ENCODE measurements at regions not wholly inside any gene's neighbourhood (a gene's known extent, or its start where the extent isn't known, plus 50 kb on each side); places are given as distances from the start of the nearest gene placed in this dataset.

DNA sequence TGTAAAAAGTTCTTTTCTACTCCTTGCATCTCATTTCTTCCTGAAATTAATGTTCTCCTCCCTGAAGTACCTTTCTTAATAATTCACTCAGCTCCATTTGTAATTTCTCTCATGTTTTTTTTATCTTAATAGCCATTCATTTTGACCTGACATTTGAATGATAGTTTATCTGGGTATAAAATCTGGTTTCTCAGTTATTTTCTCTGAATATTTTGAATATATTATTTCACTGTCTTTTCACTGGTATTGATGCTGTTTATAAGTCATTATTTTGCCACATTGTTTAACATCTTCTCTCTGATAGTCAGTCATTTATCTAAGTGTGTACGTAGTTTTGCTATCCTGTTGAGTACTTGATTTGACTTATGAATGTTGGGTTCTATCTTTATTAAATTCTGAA, 68.8 kb upstream of the ARHGAP18 start:
- no peak for DNase-seq (ENCODE audit: extremely low read depth, low read depth, low spot score)

DNA sequence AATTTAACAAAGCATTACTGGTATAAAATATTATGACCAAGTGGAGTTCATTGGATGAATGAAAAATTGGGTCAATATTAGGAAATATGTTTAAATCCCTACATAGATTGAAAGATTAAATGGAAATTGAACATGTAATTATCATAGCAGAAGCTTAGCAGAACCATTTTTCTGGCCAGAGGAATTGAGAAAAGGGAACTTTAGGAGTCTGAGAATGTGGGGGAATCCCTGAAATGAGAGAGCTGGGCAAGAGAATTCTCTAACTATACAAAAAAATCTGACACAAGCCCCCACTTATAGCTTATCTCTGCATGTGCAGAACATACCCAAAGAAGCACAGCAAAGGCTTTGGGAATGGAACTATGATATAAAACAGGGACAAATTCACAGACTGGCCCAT, 67.4 kb upstream of the ARHGAP18 start:
- no peak for DNase-seq (ENCODE audit: extremely low read depth, low read depth, low spot score)

DNA sequence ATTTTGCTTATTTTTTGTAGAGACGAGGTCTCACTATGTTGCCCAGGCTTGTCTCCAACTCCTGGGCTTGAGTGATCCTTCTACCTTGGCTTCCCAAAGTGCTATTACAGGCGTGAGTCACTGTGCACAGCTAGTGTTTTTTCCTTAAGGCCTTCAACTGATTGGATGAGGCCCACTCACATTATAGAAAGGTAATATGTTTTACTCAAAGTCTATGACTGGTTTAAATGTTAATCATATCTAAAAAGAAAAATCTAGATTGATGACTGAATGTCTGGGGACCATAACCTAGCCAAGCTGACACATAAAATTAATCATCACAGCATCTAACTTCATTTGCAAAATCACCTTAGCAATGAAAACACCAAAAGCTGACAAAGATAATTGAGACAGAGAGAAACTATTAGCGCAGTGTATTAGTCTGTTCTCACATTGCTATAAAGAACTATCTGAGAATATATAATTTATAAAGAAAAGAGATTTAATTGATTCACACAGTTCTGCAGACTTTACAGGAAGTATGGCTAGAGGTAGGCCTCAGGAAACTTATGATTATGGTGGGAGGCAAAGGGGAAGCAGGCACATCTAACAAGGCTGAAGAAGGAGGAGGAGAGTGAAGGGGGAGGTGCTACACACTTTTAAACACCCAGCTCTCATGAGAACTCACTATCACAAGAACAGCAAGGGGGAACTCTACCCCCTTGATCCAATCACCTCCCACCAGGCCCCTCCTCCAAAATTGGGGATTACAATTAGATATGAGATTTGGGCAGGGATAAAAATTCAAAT, 66.8 kb upstream of the ARHGAP18 start:
- no peak for DNase-seq (ENCODE audit: extremely low read depth, low read depth, low spot score)

DNA sequence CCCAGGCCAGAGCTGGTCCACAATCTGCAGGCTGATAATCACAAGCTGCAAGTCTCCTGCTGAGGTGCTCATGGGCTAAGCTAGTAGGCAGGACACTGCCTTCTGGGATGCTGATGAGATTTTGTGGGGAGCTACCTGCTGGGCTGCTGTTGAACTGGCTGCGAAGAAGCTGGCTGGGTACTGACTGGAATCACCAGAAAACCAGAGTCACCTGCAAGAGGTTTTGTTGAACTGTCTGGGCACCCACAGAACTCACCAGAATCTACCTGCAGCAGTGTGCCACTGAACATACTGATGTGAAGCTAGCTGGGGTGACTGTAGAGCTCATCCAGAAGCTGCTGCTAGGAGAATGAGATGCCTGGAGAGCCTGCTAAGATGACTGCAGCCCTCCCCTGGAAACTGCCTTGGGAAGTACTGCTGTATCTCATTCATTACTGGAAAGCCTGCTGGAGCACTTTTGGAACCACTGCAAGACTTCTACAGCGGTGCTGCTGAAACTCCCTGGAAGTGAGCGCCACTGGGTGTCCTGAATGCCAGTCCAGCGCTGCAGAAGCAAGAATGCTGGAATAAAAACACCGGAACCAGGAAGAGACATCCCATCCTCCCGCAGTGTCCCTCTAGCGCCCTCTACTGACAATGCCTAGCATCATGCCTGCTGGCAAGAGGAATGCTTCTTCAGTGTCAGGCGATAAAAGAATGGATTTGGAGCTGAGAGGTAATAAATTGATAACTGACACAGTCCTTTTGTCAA, 64.9 kb upstream of the ARHGAP18 start:
- DNase-seq (ENCODE audit: extremely low read depth, low read depth, low spot score) = peak; percentile 51

DNA sequence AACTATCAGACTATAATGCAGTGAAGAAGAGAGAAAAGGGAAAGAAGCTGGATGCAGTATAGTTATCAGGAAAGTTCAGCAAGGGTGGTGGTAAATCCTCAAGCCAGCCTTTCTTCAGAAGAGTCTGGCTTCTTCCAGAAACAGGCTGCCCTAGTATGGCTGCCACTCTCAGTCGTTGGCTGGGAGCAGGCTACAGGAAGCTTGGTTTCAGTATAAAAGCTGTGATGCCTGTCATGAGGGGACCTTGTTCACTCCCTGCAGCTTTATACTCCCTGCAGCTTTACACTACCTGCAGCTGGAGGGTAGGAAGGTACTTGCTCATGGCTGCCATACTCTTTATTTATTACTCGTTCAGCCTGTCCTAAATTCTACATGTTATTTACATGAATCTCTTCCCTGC, 63.3 kb upstream of the ARHGAP18 start:
- no peak for DNase-seq (ENCODE audit: extremely low read depth, low read depth, low spot score)

DNA sequence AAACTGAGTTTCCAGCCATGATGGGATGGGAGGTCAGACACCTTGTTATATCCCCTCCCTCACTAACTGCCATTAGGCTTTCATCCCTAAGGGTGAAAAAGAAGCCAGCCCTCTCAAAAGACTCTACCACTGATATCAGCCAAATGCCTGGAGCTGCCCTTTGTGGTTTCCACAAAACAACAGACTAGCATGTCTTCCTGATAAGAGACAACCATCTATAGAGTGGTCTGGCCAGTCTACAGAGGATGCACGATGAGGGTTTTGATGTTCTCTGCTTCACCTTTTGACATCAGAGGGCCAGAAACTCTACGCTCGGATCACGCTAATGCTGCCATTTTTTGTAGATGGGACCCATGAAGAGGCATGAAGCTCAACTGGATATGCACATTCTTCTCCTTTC, 61.7 kb upstream of the ARHGAP18 start:
- DNase-seq (ENCODE audit: extremely low read depth, low read depth, low spot score) = no peak

DNA sequence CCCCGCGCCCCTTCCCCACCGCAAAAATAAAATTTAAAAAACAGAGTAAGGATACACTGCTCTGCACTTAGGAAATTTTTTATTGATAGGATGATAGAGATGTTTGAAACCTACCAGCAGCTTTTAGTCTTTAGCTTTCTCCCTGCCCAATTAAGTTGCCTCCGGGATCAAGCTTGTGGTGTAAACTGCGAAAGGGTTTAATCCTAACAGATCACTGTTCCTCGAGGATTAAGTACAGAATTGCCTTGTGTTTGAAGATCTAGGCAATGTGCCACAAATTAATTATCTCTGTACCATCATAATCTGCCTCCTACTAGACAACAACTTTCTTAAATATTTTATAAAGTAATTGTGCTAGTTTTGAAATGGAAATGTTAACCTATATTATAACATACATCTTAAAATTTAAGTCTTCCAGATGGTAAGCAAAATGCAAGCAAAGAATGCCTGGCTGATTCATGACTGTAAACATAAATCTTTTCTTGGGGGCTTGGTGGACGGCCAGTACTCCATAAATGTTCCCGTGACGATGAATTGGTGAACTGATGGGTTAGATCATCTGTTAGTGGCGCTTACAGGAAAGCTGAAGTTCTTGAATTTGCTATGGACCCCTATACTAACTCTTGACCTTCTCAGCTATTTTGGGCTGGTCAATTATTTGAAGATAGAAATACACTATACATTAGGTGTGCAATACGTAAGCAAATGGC, 58.0 kb upstream of the ARHGAP18 start:
- no peak for DNase-seq (ENCODE audit: extremely low read depth, low read depth, low spot score)

DNA sequence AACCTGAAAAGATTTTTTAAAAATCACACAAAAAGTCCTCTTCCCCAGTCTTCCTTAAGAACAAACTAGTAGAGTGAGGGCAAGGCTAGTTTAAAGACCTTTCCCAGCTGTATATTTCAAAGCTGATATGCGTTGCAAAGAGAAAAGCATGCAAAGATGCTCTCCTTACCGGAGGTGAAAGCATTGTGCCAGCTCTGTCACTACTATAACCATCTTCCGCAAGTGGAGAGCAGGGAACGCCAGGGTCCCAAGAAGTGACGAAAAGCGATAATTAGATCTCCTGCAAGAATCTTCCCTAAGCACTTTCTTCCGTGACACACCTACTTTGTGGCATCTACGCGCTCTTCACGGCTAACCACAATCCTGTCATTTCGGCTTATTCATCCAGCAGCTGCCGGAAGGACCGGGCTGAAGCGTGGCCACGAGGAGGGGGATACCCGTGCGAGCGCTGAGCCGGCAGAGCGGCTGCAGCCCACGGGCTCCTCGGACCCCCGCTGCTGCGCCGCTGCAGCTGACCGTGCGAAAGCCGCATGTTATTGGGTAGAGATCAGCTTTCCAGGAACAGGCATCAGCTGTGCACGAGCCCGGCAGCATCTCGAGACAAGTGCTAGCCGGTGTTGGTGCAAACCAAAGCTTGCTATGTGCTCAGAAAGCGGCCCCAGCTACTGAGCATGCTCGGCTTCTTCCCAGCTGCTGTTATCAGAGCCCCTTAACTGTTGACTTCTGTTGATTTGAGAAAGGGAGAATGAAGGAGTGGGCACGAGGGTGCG, 57.2 kb upstream of the ARHGAP18 start:
- no peak for DNase-seq (ENCODE audit: extremely low read depth, low read depth, low spot score)

DNA sequence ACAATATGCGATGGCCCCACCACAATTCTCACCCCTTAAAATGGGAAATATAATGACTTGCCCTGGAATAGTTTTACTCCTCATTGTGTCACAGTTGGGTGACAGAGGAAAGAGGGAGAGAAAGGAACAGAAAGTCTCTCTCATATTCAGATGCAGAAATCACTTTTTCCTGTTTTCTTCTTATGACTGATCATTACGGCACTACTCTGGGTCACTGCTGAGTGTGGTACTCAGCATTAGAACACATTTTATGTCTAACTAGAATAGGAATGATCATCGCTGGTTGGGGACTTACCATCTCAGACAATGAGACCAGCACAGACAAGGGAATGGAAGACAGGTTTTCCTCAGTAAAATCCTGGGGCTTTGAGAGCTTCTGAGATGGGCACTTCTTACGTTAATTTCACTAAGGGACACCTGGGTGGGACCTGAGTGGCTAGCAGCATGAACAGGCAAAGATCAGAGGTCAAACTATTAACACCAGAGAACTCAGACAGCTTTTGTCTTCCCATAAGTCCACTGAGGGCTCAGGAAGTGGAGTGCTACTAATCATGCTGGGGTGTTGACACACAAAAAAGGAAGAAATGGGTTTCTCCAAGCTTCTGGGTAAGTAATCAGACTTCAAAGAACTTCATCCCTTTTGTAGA, 54.9 kb upstream of the ARHGAP18 start:
- no peak for DNase-seq (ENCODE audit: extremely low read depth, low read depth, low spot score)

DNA sequence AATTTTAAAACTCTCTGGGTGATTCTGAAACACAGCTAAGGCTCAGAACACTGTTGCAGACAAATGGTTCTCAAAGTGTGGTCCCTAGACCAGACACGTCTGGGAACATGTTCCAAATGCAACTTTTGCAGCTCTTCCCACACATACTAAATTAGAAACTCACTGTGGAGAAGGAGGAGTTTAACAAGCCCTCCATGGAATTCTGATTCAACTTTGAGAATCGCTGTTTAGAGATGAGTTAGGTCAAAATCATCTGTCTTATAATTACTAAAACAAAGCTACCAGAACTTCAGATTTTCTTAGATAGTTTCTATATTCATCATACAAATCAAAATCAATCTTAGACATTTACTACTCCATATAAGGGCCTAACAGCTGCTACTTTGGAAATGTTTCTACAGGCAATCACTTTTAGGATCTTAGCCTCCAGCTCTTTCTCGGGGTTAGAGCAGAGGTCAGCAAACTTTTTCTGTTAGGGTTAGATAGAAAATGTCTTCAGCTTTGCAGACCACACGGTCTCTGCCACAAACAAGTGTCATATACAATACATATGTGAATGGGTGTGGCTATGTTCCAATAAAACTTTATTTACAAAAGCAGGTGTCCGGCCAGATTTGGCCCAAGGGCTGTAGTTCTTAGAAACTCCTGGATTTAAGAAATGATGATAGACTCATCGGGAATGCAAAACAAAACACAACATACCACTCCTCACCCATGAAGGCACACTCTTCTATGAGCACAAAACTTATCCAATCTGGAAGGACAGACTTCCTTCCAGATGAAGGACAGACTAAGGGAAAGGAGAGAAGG, 50.0 kb upstream of the ARHGAP18 start:
- no peak for DNase-seq (ENCODE audit: extremely low read depth, low read depth, low spot score)

Data from glomerular endothelial cell (primary cell).